ENCODE measurements at regions not wholly inside any gene's neighbourhood (a gene's known extent, or its start where the extent isn't known, plus 50 kb on each side); places are given as distances from the start of the nearest gene placed in this dataset.

DNA sequence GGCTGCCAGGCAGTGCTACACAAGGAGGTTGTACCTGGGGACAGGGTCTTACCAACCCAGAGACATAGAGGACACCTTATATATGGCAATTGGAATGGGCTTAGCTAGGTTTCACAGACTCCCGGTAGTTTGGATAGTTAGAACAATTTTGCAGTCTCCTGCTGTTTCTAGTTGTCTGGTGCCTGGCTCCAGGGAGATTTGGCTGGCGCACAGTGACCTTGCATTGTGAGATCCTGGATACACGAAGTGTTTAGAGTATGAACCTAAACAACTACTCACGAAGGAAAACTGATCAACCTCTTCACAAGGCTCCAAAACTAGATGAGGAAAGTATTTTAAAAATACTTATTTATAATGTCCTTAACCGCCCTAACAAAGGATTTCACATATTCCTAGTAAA, 614.7 kb downstream of the FAM181B start:
- Histone ChIP-seq H3K27me3 (ENCODE audit: control insufficient read depth in 3 of 3, insufficient read depth in 3 of 3, low read length in 3 of 3) (no peaks in the 10 kb centered on the region), H3K9me3 (ENCODE audit: control insufficient read depth in 3 of 3, low read length in 3 of 3) (no peaks in the 10 kb centered on the region), H3K36me3 (ENCODE audit: control insufficient read depth in 3 of 3, insufficient read depth in 3 of 3, low read length in 3 of 3) (no peaks in the 10 kb centered on the region), H3K27ac (ENCODE audit: low read depth, low read length) (no peak overlapping the region), H3K4me1 (ENCODE audit: control insufficient read depth in 3 of 3, insufficient read depth in 3 of 3, low read length in 3 of 3) (no peaks in the 10 kb centered on the region), H3K4me3 (ENCODE audit: low read length in 3 of 3) (no peak overlapping the region), H3K9ac (ENCODE audit: low read depth in 1 of 3, low read length in 3 of 3) (no peak overlapping the region)

DNA sequence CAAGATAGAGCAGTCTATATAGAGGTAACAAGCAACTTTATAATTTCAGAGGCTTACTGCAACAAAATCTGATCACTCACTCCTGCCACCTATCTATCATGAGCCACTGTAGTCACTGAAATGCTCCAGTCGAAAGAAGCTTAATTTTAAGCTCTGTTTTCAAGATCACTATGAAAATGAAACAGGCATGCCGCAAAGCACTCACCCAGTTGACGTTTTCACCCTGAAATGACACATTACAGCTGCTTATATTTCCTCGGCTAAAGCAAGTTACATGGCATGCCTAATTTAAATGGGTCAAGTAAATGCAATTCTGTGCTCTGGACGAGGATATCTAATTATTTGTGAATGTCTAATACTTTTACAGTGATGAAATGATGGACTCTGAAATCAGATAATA, 616.3 kb downstream of the FAM181B start:
- no peaks in the 10 kb centered on the region for H3K27me3 ChIP-seq (ENCODE audit: control insufficient read depth in 3 of 3, insufficient read depth in 3 of 3, low read length in 3 of 3)
- H3K9me3 ChIP-seq (ENCODE audit: control insufficient read depth in 3 of 3, low read length in 3 of 3), result no peaks in the 10 kb centered on the region
- no peaks in the 10 kb centered on the region for H3K36me3 ChIP-seq (ENCODE audit: control insufficient read depth in 3 of 3, insufficient read depth in 3 of 3, low read length in 3 of 3)
- H3K4me1 ChIP-seq (ENCODE audit: control insufficient read depth in 3 of 3, insufficient read depth in 3 of 3, low read length in 3 of 3), result no peaks in the 10 kb centered on the region
- H3K9ac ChIP-seq (ENCODE audit: low read depth in 1 of 3, low read length in 3 of 3), result no peak overlapping the region
- no peak overlapping the region for H3K27ac ChIP-seq (ENCODE audit: low read depth, low read length)
- no peak overlapping the region for H3K4me3 ChIP-seq (ENCODE audit: low read length in 3 of 3)

DNA sequence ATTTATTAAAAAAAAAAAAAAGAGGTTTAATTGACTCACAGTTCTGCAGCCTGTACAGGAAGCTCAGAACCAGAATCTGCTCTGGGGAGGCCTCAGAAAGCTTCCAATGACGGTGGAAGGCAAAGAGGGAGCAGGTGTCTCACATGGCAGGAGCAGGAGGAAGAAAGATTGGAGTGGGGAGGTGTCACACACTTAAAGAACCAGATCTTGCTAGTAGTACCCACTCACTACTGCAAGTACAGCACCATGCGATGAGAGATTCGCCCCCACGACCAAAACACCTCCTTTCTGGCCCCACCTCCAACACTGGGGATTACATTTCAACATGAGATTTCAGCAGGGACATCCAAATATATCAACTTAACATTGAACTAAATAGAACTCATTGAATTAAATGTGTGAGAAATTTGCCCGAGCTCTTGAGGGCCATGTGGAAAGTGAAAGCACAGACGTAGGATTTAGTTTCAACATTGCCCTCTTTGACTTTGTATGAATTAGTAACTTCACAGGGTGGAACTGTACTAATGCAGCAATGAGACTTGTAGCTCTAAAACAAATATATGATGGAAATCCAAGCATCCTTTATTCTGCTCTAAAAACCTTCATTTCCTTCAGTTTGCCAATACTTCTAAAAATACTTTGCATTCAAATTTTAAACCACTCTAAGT, 628.2 kb downstream of the FAM181B start:
- H3K27me3 ChIP-seq (ENCODE audit: control insufficient read depth in 3 of 3, insufficient read depth in 3 of 3, low read length in 3 of 3), result no peaks in the 10 kb centered on the region
- H3K9ac ChIP-seq (ENCODE audit: low read depth in 1 of 3, low read length in 3 of 3), result no peak overlapping the region
- H3K4me1 ChIP-seq (ENCODE audit: control insufficient read depth in 3 of 3, insufficient read depth in 3 of 3, low read length in 3 of 3), result no peaks in the 10 kb centered on the region
- H3K4me3 ChIP-seq (ENCODE audit: low read length in 3 of 3), result no peak overlapping the region
- no peaks in the 10 kb centered on the region for H3K9me3 ChIP-seq (ENCODE audit: control insufficient read depth in 3 of 3, low read length in 3 of 3)
- H3K36me3 ChIP-seq (ENCODE audit: control insufficient read depth in 3 of 3, insufficient read depth in 3 of 3, low read length in 3 of 3), result no peaks in the 10 kb centered on the region
- H3K27ac ChIP-seq (ENCODE audit: low read depth, low read length), result no peak overlapping the region

DNA sequence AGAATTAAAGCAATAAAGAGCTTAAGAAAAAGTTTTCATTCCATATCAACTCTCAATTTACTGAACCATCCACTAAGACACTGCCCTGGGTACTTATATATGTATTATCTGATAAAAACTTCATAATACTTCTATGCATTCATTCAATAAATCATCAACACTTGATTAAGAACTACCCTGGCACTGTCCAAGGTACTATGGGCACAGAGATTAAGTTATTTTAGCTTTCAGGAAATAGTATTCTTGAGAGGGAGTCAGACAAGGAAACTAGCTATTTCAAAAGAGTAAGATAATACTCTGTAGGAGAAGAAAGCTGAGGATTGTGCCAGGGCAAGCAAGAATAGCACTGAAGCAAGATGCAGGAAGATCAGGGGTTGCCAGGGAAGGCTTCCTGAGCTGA, 640.8 kb downstream of the FAM181B start:
- Histone ChIP-seq H3K9me3 (ENCODE audit: control insufficient read depth in 3 of 3, low read length in 3 of 3) (no peaks in the 10 kb centered on the region), H3K27ac (ENCODE audit: low read depth, low read length) (no peak overlapping the region), H3K4me1 (ENCODE audit: control insufficient read depth in 3 of 3, insufficient read depth in 3 of 3, low read length in 3 of 3) (no peaks in the 10 kb centered on the region), H3K36me3 (ENCODE audit: control insufficient read depth in 3 of 3, insufficient read depth in 3 of 3, low read length in 3 of 3) (no peaks in the 10 kb centered on the region), H3K27me3 (ENCODE audit: control insufficient read depth in 3 of 3, insufficient read depth in 3 of 3, low read length in 3 of 3) (no peaks in the 10 kb centered on the region), H3K9ac (ENCODE audit: low read depth in 1 of 3, low read length in 3 of 3) (no peak overlapping the region), H3K4me3 (ENCODE audit: low read length in 3 of 3) (no peak overlapping the region)

DNA sequence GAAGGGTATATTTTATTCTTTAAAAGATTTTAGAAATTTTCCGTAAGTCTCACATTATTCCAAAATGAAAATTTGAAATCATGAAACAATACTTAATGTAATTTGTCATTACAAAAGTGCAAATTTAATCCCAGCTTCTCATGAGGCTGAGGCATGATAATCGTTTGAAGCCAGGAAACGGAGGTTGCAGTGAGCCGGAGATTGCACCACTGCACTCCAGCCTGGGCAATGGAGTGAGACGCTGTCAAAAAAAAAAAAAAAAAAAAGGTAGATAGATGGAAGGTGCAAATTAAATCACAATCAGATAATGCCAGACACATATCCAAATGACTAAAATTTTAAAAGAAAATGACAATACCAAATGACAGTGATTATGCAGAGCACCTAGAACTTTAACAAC, 644.2 kb downstream of the FAM181B start:
- H3K36me3 ChIP-seq (ENCODE audit: control insufficient read depth in 3 of 3, insufficient read depth in 3 of 3, low read length in 3 of 3), result no peaks in the 10 kb centered on the region
- no peaks in the 10 kb centered on the region for H3K4me1 ChIP-seq (ENCODE audit: control insufficient read depth in 3 of 3, insufficient read depth in 3 of 3, low read length in 3 of 3)
- no peaks in the 10 kb centered on the region for H3K9me3 ChIP-seq (ENCODE audit: control insufficient read depth in 3 of 3, low read length in 3 of 3)
- H3K4me3 ChIP-seq (ENCODE audit: low read length in 3 of 3), result no peak overlapping the region
- no peak overlapping the region for H3K9ac ChIP-seq (ENCODE audit: low read depth in 1 of 3, low read length in 3 of 3)
- H3K27me3 ChIP-seq (ENCODE audit: control insufficient read depth in 3 of 3, insufficient read depth in 3 of 3, low read length in 3 of 3), result no peaks in the 10 kb centered on the region
- H3K27ac ChIP-seq (ENCODE audit: low read depth, low read length), result no peak overlapping the region

DNA sequence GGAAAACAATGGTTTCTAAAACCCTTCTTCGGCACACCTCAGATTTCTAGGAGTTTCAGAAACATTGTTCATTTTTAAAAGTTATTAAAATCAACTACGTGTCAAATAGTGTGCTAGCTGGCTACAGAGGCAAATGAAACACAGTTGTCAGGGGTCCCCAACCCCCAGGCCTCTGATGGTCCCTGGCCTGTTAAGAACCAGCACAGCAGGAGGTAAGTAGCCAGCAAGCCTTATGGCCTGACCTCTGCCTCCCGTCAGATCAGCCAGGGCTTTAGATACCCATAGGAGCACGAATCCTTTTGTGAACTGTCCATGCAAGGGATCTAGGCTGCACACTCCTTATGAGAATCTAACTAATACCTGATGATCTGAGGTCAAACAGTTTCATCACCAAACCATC, 648.2 kb downstream of the FAM181B start:
- Histone ChIP-seq H3K27ac (ENCODE audit: low read depth, low read length) (no peak overlapping the region), H3K9me3 (ENCODE audit: control insufficient read depth in 3 of 3, low read length in 3 of 3) (no peaks in the 10 kb centered on the region), H3K9ac (ENCODE audit: low read depth in 1 of 3, low read length in 3 of 3) (no peak overlapping the region), H3K27me3 (ENCODE audit: control insufficient read depth in 3 of 3, insufficient read depth in 3 of 3, low read length in 3 of 3) (no peaks in the 10 kb centered on the region), H3K36me3 (ENCODE audit: control insufficient read depth in 3 of 3, insufficient read depth in 3 of 3, low read length in 3 of 3) (no peaks in the 10 kb centered on the region), H3K4me3 (ENCODE audit: low read length in 3 of 3) (no peak overlapping the region), H3K4me1 (ENCODE audit: control insufficient read depth in 3 of 3, insufficient read depth in 3 of 3, low read length in 3 of 3) (no peaks in the 10 kb centered on the region)

DNA sequence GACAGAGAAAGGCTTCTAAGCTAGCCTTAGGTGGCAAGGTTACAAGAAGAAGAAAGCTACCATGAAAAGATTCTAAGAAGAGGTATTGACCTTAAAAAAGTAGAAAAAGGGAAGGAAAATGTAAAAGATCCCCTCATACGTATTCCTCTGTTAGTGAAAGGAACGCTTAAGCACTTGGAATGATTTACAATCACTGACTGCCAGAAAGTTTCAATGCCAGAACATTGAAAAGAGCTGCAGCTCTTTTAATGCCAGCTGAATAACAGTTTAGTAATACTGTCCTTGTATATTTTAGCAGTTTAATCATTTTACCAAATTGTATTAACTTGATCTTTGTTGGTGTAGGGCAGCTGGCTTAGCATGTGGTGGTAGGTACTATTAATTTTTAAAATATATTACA, 650.7 kb downstream of the FAM181B start:
- no peaks in the 10 kb centered on the region for H3K4me1 ChIP-seq (ENCODE audit: control insufficient read depth in 3 of 3, insufficient read depth in 3 of 3, low read length in 3 of 3)
- H3K27ac ChIP-seq (ENCODE audit: low read depth, low read length), result no peak overlapping the region
- no peak overlapping the region for H3K9ac ChIP-seq (ENCODE audit: low read depth in 1 of 3, low read length in 3 of 3)
- H3K36me3 ChIP-seq (ENCODE audit: control insufficient read depth in 3 of 3, insufficient read depth in 3 of 3, low read length in 3 of 3), result no peaks in the 10 kb centered on the region
- H3K4me3 ChIP-seq (ENCODE audit: low read length in 3 of 3), result no peak overlapping the region
- H3K27me3 ChIP-seq (ENCODE audit: control insufficient read depth in 3 of 3, insufficient read depth in 3 of 3, low read length in 3 of 3), result no peaks in the 10 kb centered on the region
- no peaks in the 10 kb centered on the region for H3K9me3 ChIP-seq (ENCODE audit: control insufficient read depth in 3 of 3, low read length in 3 of 3)

DNA sequence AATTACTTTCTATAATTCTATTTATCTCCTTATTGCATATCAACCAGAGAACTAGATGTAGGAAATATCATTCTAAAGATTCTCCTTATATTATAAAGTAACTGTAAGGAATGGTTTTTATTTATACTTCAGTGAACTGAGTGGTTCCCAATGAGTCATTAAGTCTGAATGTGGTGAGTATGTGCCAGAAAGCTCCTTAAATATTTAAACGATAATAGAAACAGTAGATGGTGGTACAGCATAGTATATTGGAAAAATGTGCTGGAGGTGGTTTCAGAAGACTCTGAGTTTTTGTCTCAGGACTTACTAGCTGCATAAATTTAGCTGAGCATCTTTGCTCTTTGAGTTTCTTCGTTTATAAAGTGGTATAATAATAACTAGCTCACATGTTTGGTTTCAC, 653.5 kb downstream of the FAM181B start:
- Histone ChIP-seq H3K9me3 (ENCODE audit: control insufficient read depth in 3 of 3, low read length in 3 of 3) (no peaks in the 10 kb centered on the region), H3K27ac (ENCODE audit: low read depth, low read length) (no peak overlapping the region), H3K4me1 (ENCODE audit: control insufficient read depth in 3 of 3, insufficient read depth in 3 of 3, low read length in 3 of 3) (no peaks in the 10 kb centered on the region), H3K9ac (ENCODE audit: low read depth in 1 of 3, low read length in 3 of 3) (no peak overlapping the region), H3K27me3 (ENCODE audit: control insufficient read depth in 3 of 3, insufficient read depth in 3 of 3, low read length in 3 of 3) (no peaks in the 10 kb centered on the region), H3K4me3 (ENCODE audit: low read length in 3 of 3) (no peak overlapping the region), H3K36me3 (ENCODE audit: control insufficient read depth in 3 of 3, insufficient read depth in 3 of 3, low read length in 3 of 3) (no peaks in the 10 kb centered on the region)

DNA sequence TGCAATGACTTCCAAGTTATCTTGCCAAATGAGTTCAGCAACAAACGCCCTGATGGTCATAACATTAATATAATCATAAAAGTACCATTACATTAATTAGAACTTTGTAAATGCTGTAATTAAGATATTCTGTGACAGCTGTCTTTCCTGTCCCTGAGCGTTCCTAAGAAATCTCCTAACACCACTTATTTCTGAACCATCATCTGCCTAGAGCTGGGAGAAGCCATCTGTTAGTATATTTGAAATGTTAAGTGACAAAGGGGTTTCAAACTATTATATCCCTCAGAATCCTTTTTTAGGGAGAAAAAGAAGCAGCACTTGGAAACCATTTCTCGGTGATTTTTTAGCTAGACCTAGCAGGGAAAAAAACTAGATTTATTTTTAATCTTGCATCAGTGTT, 657.5 kb downstream of the FAM181B start:
- Histone ChIP-seq H3K36me3 (ENCODE audit: control insufficient read depth in 3 of 3, insufficient read depth in 3 of 3, low read length in 3 of 3) (no peaks in the 10 kb centered on the region), H3K27ac (ENCODE audit: low read depth, low read length) (no peak overlapping the region), H3K4me3 (ENCODE audit: low read length in 3 of 3) (no peak overlapping the region), H3K9me3 (ENCODE audit: control insufficient read depth in 3 of 3, low read length in 3 of 3) (no peaks in the 10 kb centered on the region), H3K9ac (ENCODE audit: low read depth in 1 of 3, low read length in 3 of 3) (no peak overlapping the region), H3K27me3 (ENCODE audit: control insufficient read depth in 3 of 3, insufficient read depth in 3 of 3, low read length in 3 of 3) (no peaks in the 10 kb centered on the region), H3K4me1 (ENCODE audit: control insufficient read depth in 3 of 3, insufficient read depth in 3 of 3, low read length in 3 of 3) (no peaks in the 10 kb centered on the region)

DNA sequence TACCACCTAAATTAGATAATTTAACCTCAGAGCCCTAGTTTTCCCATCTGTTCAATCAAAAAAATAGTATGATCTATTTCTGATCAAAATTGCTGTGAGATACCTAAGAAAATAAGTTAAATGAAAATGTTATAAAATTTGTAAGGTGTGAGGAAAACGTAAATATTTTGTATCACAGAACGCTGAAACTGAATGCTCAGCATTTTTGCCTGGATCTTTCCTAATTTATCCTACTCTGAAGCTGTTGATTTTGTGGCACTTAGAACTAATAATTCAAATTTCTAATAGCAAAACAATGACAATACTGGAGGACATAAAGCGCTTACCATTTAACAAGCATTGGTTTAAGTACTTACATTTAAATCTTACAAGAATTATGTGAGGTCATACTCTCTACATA, 674.2 kb downstream of the FAM181B start:
- H3K9me3 ChIP-seq (ENCODE audit: control insufficient read depth in 3 of 3, low read length in 3 of 3), result no peaks in the 10 kb centered on the region
- H3K4me3 ChIP-seq (ENCODE audit: low read length in 3 of 3), result no peak overlapping the region
- no peaks in the 10 kb centered on the region for H3K4me1 ChIP-seq (ENCODE audit: control insufficient read depth in 3 of 3, insufficient read depth in 3 of 3, low read length in 3 of 3)
- no peaks in the 10 kb centered on the region for H3K27me3 ChIP-seq (ENCODE audit: control insufficient read depth in 3 of 3, insufficient read depth in 3 of 3, low read length in 3 of 3)
- H3K9ac ChIP-seq (ENCODE audit: low read depth in 1 of 3, low read length in 3 of 3), result no peak overlapping the region
- H3K27ac ChIP-seq (ENCODE audit: low read depth, low read length), result no peak overlapping the region
- no peaks in the 10 kb centered on the region for H3K36me3 ChIP-seq (ENCODE audit: control insufficient read depth in 3 of 3, insufficient read depth in 3 of 3, low read length in 3 of 3)

DNA sequence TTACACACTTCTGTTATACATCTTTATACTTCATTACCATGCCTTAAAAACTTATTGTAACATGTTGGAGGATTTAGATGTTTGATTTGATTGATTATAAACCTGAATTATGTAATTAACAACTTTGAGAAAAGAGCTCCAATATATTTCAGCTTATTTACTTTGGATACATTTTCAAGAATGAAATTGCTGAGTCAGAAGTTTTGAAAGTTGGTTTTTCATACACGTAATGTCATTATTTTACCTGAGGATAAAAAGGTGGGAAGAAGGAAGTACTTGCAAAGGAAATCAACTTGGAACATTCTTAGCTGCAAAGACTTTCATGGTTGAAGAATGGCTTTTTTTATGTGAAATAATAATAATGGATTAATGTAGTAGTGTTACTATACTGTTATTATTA, 677.2 kb downstream of the FAM181B start:
- no peak overlapping the region for H3K27ac ChIP-seq (ENCODE audit: low read depth, low read length)
- H3K4me3 ChIP-seq (ENCODE audit: low read length in 3 of 3), result no peak overlapping the region
- no peaks in the 10 kb centered on the region for H3K27me3 ChIP-seq (ENCODE audit: control insufficient read depth in 3 of 3, insufficient read depth in 3 of 3, low read length in 3 of 3)
- H3K9me3 ChIP-seq (ENCODE audit: control insufficient read depth in 3 of 3, low read length in 3 of 3), result no peaks in the 10 kb centered on the region
- H3K4me1 ChIP-seq (ENCODE audit: control insufficient read depth in 3 of 3, insufficient read depth in 3 of 3, low read length in 3 of 3), result no peaks in the 10 kb centered on the region
- H3K36me3 ChIP-seq (ENCODE audit: control insufficient read depth in 3 of 3, insufficient read depth in 3 of 3, low read length in 3 of 3), result no peaks in the 10 kb centered on the region
- no peak overlapping the region for H3K9ac ChIP-seq (ENCODE audit: low read depth in 1 of 3, low read length in 3 of 3)
